Endothelial cell of umbilical vein (primary cell): ENCODE measurements at regions not wholly inside any gene's neighbourhood (a gene's known extent, or its start where the extent isn't known, plus 50 kb on each side); places are given as distances from the start of the nearest gene placed in this dataset.

ENCODE experiments used
- BruUV-seq: library from RNA; stranded (reverse); fragments of 400-500 nt; replicated peaks from 2 replicates; lab custom pipeline; 2021; lab: Mats Ljungman, UMichigan
- CTCF ChIA-PET: fragments of 300-600, 350-600 bp; sonication (Branson Sonifier 250); formaldehyde crosslinking; loops from one replicate; lab custom pipeline; 2021; ENCODE audit warnings: antibody characterized with exemption, inconsistent platforms; lab: Charles Lee
- POLR2A ChIA-PET: fragments of 300-600, 350-600 bp; sonication (Branson Sonifier 250); formaldehyde crosslinking; loops from one replicate; lab custom pipeline; 2021; ENCODE audit warnings: antibody characterized with exemption, inconsistent platforms; lab: Charles Lee
- DNase-seq: peaks from one replicate; pipeline ENCODE4 v3.0.0-alpha.2; 2011; ENCODE audit warnings: low read depth, low spot score
- FAIRE-seq: peaks from 2 replicates; lab custom pipeline; 2011; peaks lifted over from hg19 to GRCh38; lab: Jason Lieb, UNC
- H2AFZ ChIP-seq: 2 replicates; pipeline ENCODE4 v1.6.0; 2012; ENCODE audit warnings: low read depth, low read length, control low read depth, inconsistent platforms
- H3K27ac ChIP-seq: 2 replicates; pipeline ENCODE4 v1.5.1; 2011; ENCODE audit warnings: low read depth, mild to moderate bottlenecking, control low read depth, low read length, moderate library complexity; ENCODE audit not compliant: insufficient read depth
- H3K27me3 ChIP-seq, 2 experiments: 2 replicates each; pipeline versions ENCODE4 v1.6.0 to v1.6.1; 2011; ENCODE audit warnings: low read length in 2 of 2, mixed read lengths in 1 of 2; ENCODE audit not compliant: control insufficient read depth in 2 of 2, insufficient read depth in 2 of 2
- H3K36me3 ChIP-seq, 2 experiments: 2 replicates in 1 of 2; 3 replicates in 1 of 2; pipeline ENCODE4 v1.5.1; 2011; ENCODE audit warnings: low read length in 2 of 2, mild to moderate bottlenecking in 1 of 2, moderate library complexity in 1 of 2; ENCODE audit not compliant: control insufficient read depth in 2 of 2, insufficient read depth in 2 of 2; ENCODE audit errors: extremely low read depth in 1 of 2
- H3K4me1 ChIP-seq: 3 replicates; pipeline ENCODE4 v1.5.1; 2011; ENCODE audit warnings: mild to moderate bottlenecking, low read length; ENCODE audit not compliant: control insufficient read depth, insufficient read depth; ENCODE audit errors: extremely low read depth
- H3K4me2 ChIP-seq: 2 replicates; pipeline ENCODE4 v1.6.1; 2011; ENCODE audit warnings: low read length, control low read depth, mixed read lengths; ENCODE audit not compliant: insufficient read depth
- H3K4me3 ChIP-seq, 3 experiments: fragments of 200-600 bp in 1 of 3; sonication (generic), shearing (Covaris generic) in 1 of 3; replicated peaks in 1 of 3; 2 replicates each; pipeline ENCODE4 v1.5.1; 2011 to 2016; ENCODE audit warnings: control low read depth in 3 of 3, low read length in 3 of 3, mild to moderate bottlenecking in 2 of 3, inconsistent platforms in 1 of 3, low read depth in 1 of 3, moderate library complexity in 1 of 3; ENCODE audit not compliant: insufficient read depth in 1 of 3
- H3K79me2 ChIP-seq: 2 replicates; pipeline ENCODE4 v1.6.0; 2012; ENCODE audit warnings: low read length, inconsistent platforms; ENCODE audit not compliant: control insufficient read depth, insufficient read depth
- H3K9ac ChIP-seq: replicated peaks from 2 replicates; pipeline ENCODE3; 2011; ENCODE audit warnings: low read length, control low read depth; ENCODE audit not compliant: insufficient read depth; ENCODE audit errors: extremely low read depth
- H3K9me1 ChIP-seq: replicated peaks from 3 replicates; pipeline ENCODE4 v1.6.0; 2011; ENCODE audit warnings: mild to moderate bottlenecking, low read length; ENCODE audit not compliant: control insufficient read depth, insufficient read depth; ENCODE audit errors: extremely low read depth
- H3K9me3 ChIP-seq: replicated peaks from 2 replicates; pipeline ENCODE4 v1.5.1; 2012; ENCODE audit warnings: low read length, inconsistent platforms; ENCODE audit not compliant: control insufficient read depth, insufficient read depth
- H4K20me1 ChIP-seq: replicated peaks from 2 replicates; pipeline ENCODE3; 2011; ENCODE audit warnings: mild to moderate bottlenecking, low read length; ENCODE audit not compliant: control insufficient read depth, insufficient read depth; ENCODE audit errors: extremely low read depth
- CTCF ChIP-seq, 2 donors: IDR thresholded peaks; 1 replicate in 1 of 2; 2 replicates in 1 of 2; pipeline ENCODE4 v1.5.1; 2011; ENCODE audit warnings: low read length in 2 of 2, mild to moderate bottlenecking in 2 of 2, moderate library complexity in 2 of 2, control low read depth in 1 of 2, inconsistent platforms in 1 of 2, low read depth in 1 of 2; ENCODE audit not compliant: insufficient read depth in 1 of 2; ENCODE audit errors: extremely low read depth in 1 of 2
- EZH2 ChIP-seq: IDR thresholded peaks from 2 replicates; pipeline ENCODE4 v1.6.1; 2012; ENCODE audit warnings: borderline replicate concordance, low read depth, mild to moderate bottlenecking, moderate library complexity, low read length, inconsistent platforms; ENCODE audit not compliant: severe bottlenecking
- FOS ChIP-seq: IDR thresholded peaks from 2 replicates; pipeline ENCODE4 v1.6.1; 2011; ENCODE audit warnings: mild to moderate bottlenecking, low read length, moderate library complexity, borderline replicate concordance; ENCODE audit not compliant: insufficient read depth
- GATA2 ChIP-seq: IDR thresholded peaks from 2 replicates; pipeline ENCODE4 v1.7.0; 2011; ENCODE audit warnings: low read depth, mild to moderate bottlenecking, moderate library complexity, mixed read lengths, low read length; ENCODE audit not compliant: insufficient read length, insufficient read depth
- JUN ChIP-seq: IDR thresholded peaks from 2 replicates; pipeline ENCODE4 v1.6.1; 2011; ENCODE audit warnings: borderline replicate concordance, low read depth; ENCODE audit not compliant: insufficient read length, insufficient read depth
- MAX ChIP-seq: IDR thresholded peaks from 2 replicates; pipeline ENCODE4 v1.6.1; 2011; ENCODE audit not compliant: insufficient read depth, insufficient read length
- MYC ChIP-seq: IDR thresholded peaks from one replicate; pipeline ENCODE4 v1.6.1; 2011; ENCODE audit warnings: mild to moderate bottlenecking, low read depth, low read length
- POLR2A ChIP-seq: IDR thresholded peaks from 2 replicates; pipeline ENCODE4 v1.6.1; 2012; ENCODE audit warnings: low read depth, mild to moderate bottlenecking, control low read depth, low read length
- dilution Hi-C: fragments of 300-500 bp; cut with MboI; formaldehyde crosslinking; loops from one replicate; pipeline ENCODE4 v1.15.0; 2019; ENCODE audit warnings: low sequenced_read_pairs; ENCODE audit not compliant: extremely low pct_ligation_motif_present
- intact Hi-C: fragments of 100-400 bp; cut with micrococcal nuclease; formaldehyde crosslinking; loops from one replicate; pipeline ENCODE4 v1.10.0; 2022

DNA sequence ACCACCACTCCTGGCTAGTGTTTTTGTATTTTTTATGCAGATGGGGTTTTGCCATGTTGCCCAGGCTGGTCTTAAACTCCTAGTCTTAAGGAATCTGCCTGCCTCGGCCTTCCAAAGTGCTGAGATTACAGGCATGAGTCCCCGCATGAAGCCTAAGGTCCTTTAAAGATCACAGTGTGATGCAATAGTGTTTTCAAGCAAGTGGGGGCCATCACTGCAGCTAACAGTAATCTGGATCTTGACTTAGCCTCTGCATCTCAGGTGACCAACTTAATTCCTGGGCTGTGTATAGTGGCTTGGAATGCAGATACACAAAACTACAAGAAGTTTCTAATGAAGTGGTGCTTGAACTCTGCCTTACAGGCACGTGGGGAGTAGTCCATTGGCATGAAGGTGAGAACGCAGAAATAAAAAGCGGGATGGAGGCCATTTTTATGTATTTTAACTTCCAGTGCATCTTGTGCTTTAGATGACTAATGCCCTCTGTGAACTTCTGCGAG, 334.4 kb upstream of the SPRED2 start:
- no peaks in the 10 kb centered on the region for H3K9me3 ChIP-seq
- ChIA-PET POLR2A (no interaction called here), CTCF (no interaction called here)
- no peaks in the 10 kb centered on the region for H4K20me1 ChIP-seq
- no TSS peak for BruUV-seq
- H3K4me2 ChIP-seq = no peak overlapping the region
- no peak overlapping the region for H3K9ac ChIP-seq
- H3K27ac ChIP-seq = no peak overlapping the region
- H3K79me2 ChIP-seq = no peaks in the 10 kb centered on the region
- no peak for FAIRE-seq
- no peak overlapping the region for H3K4me3 ChIP-seq
- TF ChIP-seq EZH2 (no peak), POLR2A (no peak), JUN (no peak)
- H3K9me1 ChIP-seq = no peaks in the 10 kb centered on the region
- H2AFZ ChIP-seq = no peak overlapping the region
- no peaks in the 10 kb centered on the region for H3K27me3 ChIP-seq
- no peaks in the 10 kb centered on the region for H3K36me3 ChIP-seq
- intact Hi-C loops = no loop called here
- no peak for DNase-seq
- dilution Hi-C loops = no loop called here
- no peaks in the 10 kb centered on the region for H3K4me1 ChIP-seq

GRCh38 chr2:65765376-65765775, 333.0 kb upstream of the SPRED2 start:
- Histone ChIP-seq H3K27me3 (no peaks in the 10 kb centered on the region), H3K9me1 (no peaks in the 10 kb centered on the region), H3K9me3 (no peaks in the 10 kb centered on the region), H3K79me2 (no peaks in the 10 kb centered on the region), H3K36me3 (no peaks in the 10 kb centered on the region), H3K4me3 (no peak overlapping the region), H3K4me2 (no peak overlapping the region), H2AFZ (no peak overlapping the region), H4K20me1 (no peaks in the 10 kb centered on the region), H3K9ac (no peak overlapping the region), H3K4me1 (no peaks in the 10 kb centered on the region), H3K27ac (no peak overlapping the region)
- POLR2A ChIA-PET = no interaction called here
- no TSS peak for BruUV-seq
- dilution Hi-C loops (no loop called here), intact Hi-C loops (no loop called here)
- FAIRE-seq = no peak
- no peak for TF ChIP-seq FOS
- TF ChIP-seq POLR2A = no peak
- no peak for TF ChIP-seq JUN
- no peak for TF ChIP-seq GATA2
- TF ChIP-seq MAX = no peak
- TF ChIP-seq MYC = no peak
- TF ChIP-seq CTCF (IDR thresholded peaks at IDR 0.05; ENCODE audit: extremely low read depth in 1 of 2, insufficient read depth in 1 of 2, low read depth in 1 of 2, low read length in 2 of 2) = no peak
- CTCF ChIA-PET = no interaction called here
- no peak for DNase-seq
